Stimulated activated CD4-positive, alpha-beta T cell treated with anti-CD3 and anti-CD28 coated beads, TNF-alpha, amount 100 ng/mL, for 48 hours (primary cell): ENCODE measurements at regions not wholly inside any gene's neighbourhood (a gene's known extent, or its start where the extent isn't known, plus 50 kb on each side); places are given as distances from the start of the nearest gene placed in this dataset.

Source experiments
- DNase-seq, 3 donors: peaks; one replicate each; pipeline ENCODE4 v3.0.0-alpha.2; 2020; ENCODE audit warnings: low read depth in 3 of 3

GRCh38 chr5:147037515-147038205, 159.1 kb upstream of the PPP2R2B start:
- no peak for DNase-seq

GRCh38 chr5:147040856-147041255, 162.3 kb upstream of the PPP2R2B start:
- DNase-seq, result no peak

- DNase-seq, result no peak
Measured at GRCh38 chr5:147044572-147045273, 166.2 kb upstream of the PPP2R2B start.

GRCh38 chr5:147045290-147045689, 166.7 kb upstream of the PPP2R2B start:
- no peak for DNase-seq

GRCh38 chr5:147046281-147046680, 167.7 kb upstream of the PPP2R2B start:
- DNase-seq, result no peak

- DNase-seq, result no peak
Measured at GRCh38 chr5:147046894-147047293, 168.3 kb upstream of the PPP2R2B start.

GRCh38 chr5:147049764-147050163, 171.2 kb upstream of the PPP2R2B start:
- DNase-seq, result no peak

GRCh38 chr5:147050172-147050571, 171.6 kb upstream of the PPP2R2B start:
- no peak for DNase-seq

- no peak for DNase-seq
Measured at GRCh38 chr5:147051193-147051592, 172.6 kb upstream of the PPP2R2B start.

- no peak for DNase-seq
Measured at GRCh38 chr5:147052519-147052918, 174.0 kb upstream of the PPP2R2B start.

GRCh38 chr5:147055089-147055826, 176.7 kb upstream of the PPP2R2B start:
- no peak for DNase-seq

- no peak for DNase-seq
Measured at GRCh38 chr5:147055850-147056566, 177.5 kb upstream of the PPP2R2B start.

GRCh38 chr5:147057051-147057450, 177.8 kb upstream of the STK32A start:
- no peak for DNase-seq

- no peak for DNase-seq
Measured at GRCh38 chr5:147061431-147061830, 173.4 kb upstream of the STK32A start.

GRCh38 chr5:147062427-147062826, 172.4 kb upstream of the STK32A start:
- no peak for DNase-seq

- no peak for DNase-seq
Measured at GRCh38 chr5:147063943-147064342, 170.9 kb upstream of the STK32A start.

GRCh38 chr5:147065071-147065470, 169.8 kb upstream of the STK32A start:
- no peak for DNase-seq

GRCh38 chr5:147068998-147069397, 165.8 kb upstream of the STK32A start:
- DNase-seq, result no peak

GRCh38 chr5:147072622-147073021, 162.2 kb upstream of the STK32A start:
- DNase-seq, result no peak

- no peak for DNase-seq
Measured at GRCh38 chr5:147073098-147073497, 161.7 kb upstream of the STK32A start.

- no peak for DNase-seq
Measured at GRCh38 chr5:147075187-147075586, 159.6 kb upstream of the STK32A start.

GRCh38 chr5:147080391-147080790, 154.4 kb upstream of the STK32A start:
- no peak for DNase-seq
